ENCODE measurements at regions not wholly inside any gene's neighbourhood (a gene's known extent, or its start where the extent isn't known, plus 50 kb on each side); places are given as distances from the start of the nearest gene placed in this dataset.

DNA sequence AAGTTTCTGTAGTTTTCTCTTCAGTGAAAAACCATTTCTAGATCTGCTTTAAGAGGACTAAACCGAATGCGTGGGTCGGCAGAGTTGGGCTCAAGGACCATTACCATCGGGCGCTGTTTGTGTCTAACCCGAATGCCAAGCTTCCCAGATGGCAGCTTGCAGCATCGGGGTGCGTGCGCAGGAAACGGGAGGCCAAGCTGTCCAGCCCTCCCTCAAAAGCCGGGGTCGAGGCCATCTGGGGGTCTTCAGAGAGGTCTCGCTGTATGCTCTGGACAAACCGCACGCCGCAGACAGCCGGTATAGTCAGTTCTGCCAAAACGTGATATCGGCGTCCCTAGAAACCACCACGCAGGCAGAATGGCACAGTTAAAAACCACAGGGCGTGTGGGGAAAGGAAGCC is 178.8 kb downstream of the BANP start:
- TF ChIP-seq, protein P1, sequence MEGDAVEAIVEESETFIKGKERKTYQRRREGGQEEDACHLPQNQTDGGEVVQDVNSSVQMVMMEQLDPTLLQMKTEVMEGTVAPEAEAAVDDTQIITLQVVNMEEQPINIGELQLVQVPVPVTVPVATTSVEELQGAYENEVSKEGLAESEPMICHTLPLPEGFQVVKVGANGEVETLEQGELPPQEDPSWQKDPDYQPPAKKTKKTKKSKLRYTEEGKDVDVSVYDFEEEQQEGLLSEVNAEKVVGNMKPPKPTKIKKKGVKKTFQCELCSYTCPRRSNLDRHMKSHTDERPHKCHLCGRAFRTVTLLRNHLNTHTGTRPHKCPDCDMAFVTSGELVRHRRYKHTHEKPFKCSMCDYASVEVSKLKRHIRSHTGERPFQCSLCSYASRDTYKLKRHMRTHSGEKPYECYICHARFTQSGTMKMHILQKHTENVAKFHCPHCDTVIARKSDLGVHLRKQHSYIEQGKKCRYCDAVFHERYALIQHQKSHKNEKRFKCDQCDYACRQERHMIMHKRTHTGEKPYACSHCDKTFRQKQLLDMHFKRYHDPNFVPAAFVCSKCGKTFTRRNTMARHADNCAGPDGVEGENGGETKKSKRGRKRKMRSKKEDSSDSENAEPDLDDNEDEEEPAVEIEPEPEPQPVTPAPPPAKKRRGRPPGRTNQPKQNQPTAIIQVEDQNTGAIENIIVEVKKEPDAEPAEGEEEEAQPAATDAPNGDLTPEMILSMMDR (IDR thresholded peaks at IDR 0.05), result no peak
- no peak for TF ChIP-seq POLR2A (IDR thresholded peaks at IDR 0.05)
